ENCODE measurements at regions not wholly inside any gene's neighbourhood (a gene's known extent, or its start where the extent isn't known, plus 50 kb on each side); places are given as distances from the start of the nearest gene placed in this dataset.

GRCh38 chr3:1830851-1831250 lies 267.8 kb upstream of the CNTN4 start:
- TF ChIP-seq CTCF (IDR thresholded peaks at IDR 0.05), result no peak
- DNase-seq (no peak), ATAC-seq (no peak)
- no peaks in the 10 kb centered on the region for H3K36me3 ChIP-seq
- 56 to 60% methylated on average over 3 of the region's 3 CpGs for WGBS, 2 donors
- H3K4me3 ChIP-seq, result no peak overlapping the region
- H3K4me1 ChIP-seq, result no peaks in the 10 kb centered on the region
- no peak overlapping the region for H3K27ac ChIP-seq
- intact Hi-C loops (cut with DNase I), result no loop called here
- peaks cover 0 to 6% (median 0%) of the 10 kb centered on the region in 11 donors for H3K9me3 ChIP-seq
- H3K27me3 ChIP-seq, result no peaks in the 10 kb centered on the region

- Histone ChIP-seq H3K27ac (no peak overlapping the region), H3K27me3 (no peaks in the 10 kb centered on the region), H3K36me3 (no peaks in the 10 kb centered on the region), H3K9me3 (peaks cover 0 to 6% (median 0%) of the 10 kb centered on the region in 11 donors), H3K4me1 (no peaks in the 10 kb centered on the region), H3K4me3 (no peak overlapping the region)
- WGBS, 2 donors, result 86 to 94% methylated on average over 3 of the region's 3 CpGs
- ATAC-seq (no peak), DNase-seq (no peak)
- intact Hi-C loops (cut with DNase I), result no loop called here
- no peak for TF ChIP-seq CTCF (IDR thresholded peaks at IDR 0.05)
These were observed 266.3 kb upstream of the CNTN4 start for GRCh38 chr3:1832395-1832794.

GRCh38 chr3:1843111-1843510 lies 255.6 kb upstream of the CNTN4 start:
- H3K27me3 ChIP-seq, result no peaks in the 10 kb centered on the region
- H3K4me3 ChIP-seq, result no peak overlapping the region
- no peak overlapping the region for H3K27ac ChIP-seq
- no peak for ATAC-seq
- H3K4me1 ChIP-seq, result no peaks in the 10 kb centered on the region
- no peaks in the 10 kb centered on the region for H3K36me3 ChIP-seq
- no peak for TF ChIP-seq CTCF (IDR thresholded peaks at IDR 0.05)
- intact Hi-C loops (cut with DNase I), result no loop called here
- no peak for DNase-seq
- WGBS, 2 donors, result 74 to 81% methylated on average over 6 of the region's 6 CpGs
- H3K9me3 ChIP-seq, result no peaks in the 10 kb centered on the region

GRCh38 chr3:1847571-1847970 lies 251.1 kb upstream of the CNTN4 start:
- intact Hi-C loops (cut with DNase I), result no loop called here
- Histone ChIP-seq H3K9me3 (no peaks in the 10 kb centered on the region), H3K27ac (no peak overlapping the region), H3K27me3 (no peaks in the 10 kb centered on the region), H3K4me1 (no peaks in the 10 kb centered on the region), H3K36me3 (no peaks in the 10 kb centered on the region), H3K4me3 (no peak overlapping the region)
- TF ChIP-seq CTCF (IDR thresholded peaks at IDR 0.05), result no peak
- no peak for DNase-seq
- ATAC-seq, result no peak
- 78 to 81% methylated on average over 3 of the region's 3 CpGs for WGBS, 2 donors

GRCh38 chr3:1848935-1849334 lies 249.7 kb upstream of the CNTN4 start:
- no peak overlapping the region for H3K27ac ChIP-seq
- no peaks in the 10 kb centered on the region for H3K4me1 ChIP-seq
- no peaks in the 10 kb centered on the region for H3K9me3 ChIP-seq
- H3K27me3 ChIP-seq, result no peaks in the 10 kb centered on the region
- WGBS, 2 donors, result 35 to 41% methylated on average over 2 of the region's 2 CpGs
- DNase-seq (no peak), ATAC-seq (no peak)
- H3K36me3 ChIP-seq, result no peaks in the 10 kb centered on the region
- no peak for TF ChIP-seq CTCF (IDR thresholded peaks at IDR 0.05)
- intact Hi-C loops (cut with DNase I), result no loop called here
- H3K4me3 ChIP-seq, result no peak overlapping the region
